LNCaP clone FGC (cell line): ENCODE measurements at regions not wholly inside any gene's neighbourhood (a gene's known extent, or its start where the extent isn't known, plus 50 kb on each side); places are given as distances from the start of the nearest gene placed in this dataset.
A peak's percentile ranks its signal among the peaks of the same experiment; 100 is the strongest.

Experiments
- DNase-seq: peaks from one replicate; pipeline ENCODE4 v3.0.0-alpha.2; 2011; ENCODE audit warnings: low read depth
- H3K4me3 ChIP-seq: 2 replicates; pipeline ENCODE4 v1.5.1; 2011; ENCODE audit warnings: mild to moderate bottlenecking, low read depth, low read length, control low read depth
- TF ChIP-seq, protein P1 (sequence below): IDR thresholded peaks from 2 replicates; pipeline ENCODE4 v1.5.1; 2012; ENCODE audit warnings: mild to moderate bottlenecking; ENCODE audit not compliant: control insufficient read depth, insufficient read depth; ENCODE audit errors: extremely low read depth

DNA sequence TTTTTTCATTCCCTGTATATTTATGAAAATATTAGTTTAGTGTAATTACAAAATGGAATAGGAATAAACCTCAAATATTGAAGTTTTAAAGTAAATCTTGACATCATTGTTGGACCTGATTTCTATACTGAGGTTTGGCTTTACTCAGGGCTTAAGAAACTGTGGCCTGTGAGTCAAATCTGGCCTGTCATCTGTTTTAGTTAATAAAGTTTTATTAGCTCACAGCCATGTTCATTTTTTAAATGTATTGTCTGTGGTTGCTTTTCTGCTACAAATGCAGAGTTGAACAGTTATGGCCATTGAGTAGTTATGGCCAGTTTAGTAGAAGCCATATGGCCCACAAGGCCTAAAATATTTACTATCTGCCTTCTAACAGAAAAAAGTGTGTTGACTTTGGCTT, 80.7 kb downstream of the DIPK2A start:
- TF ChIP-seq, protein P1, sequence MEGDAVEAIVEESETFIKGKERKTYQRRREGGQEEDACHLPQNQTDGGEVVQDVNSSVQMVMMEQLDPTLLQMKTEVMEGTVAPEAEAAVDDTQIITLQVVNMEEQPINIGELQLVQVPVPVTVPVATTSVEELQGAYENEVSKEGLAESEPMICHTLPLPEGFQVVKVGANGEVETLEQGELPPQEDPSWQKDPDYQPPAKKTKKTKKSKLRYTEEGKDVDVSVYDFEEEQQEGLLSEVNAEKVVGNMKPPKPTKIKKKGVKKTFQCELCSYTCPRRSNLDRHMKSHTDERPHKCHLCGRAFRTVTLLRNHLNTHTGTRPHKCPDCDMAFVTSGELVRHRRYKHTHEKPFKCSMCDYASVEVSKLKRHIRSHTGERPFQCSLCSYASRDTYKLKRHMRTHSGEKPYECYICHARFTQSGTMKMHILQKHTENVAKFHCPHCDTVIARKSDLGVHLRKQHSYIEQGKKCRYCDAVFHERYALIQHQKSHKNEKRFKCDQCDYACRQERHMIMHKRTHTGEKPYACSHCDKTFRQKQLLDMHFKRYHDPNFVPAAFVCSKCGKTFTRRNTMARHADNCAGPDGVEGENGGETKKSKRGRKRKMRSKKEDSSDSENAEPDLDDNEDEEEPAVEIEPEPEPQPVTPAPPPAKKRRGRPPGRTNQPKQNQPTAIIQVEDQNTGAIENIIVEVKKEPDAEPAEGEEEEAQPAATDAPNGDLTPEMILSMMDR: no peak
- H3K4me3 ChIP-seq: no peak overlapping the region
- no peak for DNase-seq

DNA sequence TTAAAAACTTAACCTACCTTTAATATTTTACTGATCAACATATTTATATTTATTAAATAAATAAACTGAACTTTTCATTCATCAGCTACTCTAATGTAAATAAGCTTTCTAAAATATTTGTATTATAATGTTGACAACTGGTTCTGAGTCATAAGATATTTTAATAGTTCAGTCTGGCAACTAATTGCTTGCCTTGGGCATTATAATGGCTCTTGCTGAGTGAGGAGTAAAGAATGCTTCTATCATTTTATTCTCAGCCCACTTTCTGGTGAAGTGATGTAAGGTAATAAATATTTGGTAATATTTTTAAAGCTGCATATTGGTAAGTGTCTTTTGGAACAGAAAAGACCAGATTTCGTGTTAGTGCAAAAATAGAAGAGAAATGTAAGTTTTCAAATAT, 81.5 kb downstream of the DIPK2A start:
- DNase-seq: peak; percentile 72
- H3K4me3 ChIP-seq: no peak overlapping the region
- TF ChIP-seq, protein P1: no peak

DNA sequence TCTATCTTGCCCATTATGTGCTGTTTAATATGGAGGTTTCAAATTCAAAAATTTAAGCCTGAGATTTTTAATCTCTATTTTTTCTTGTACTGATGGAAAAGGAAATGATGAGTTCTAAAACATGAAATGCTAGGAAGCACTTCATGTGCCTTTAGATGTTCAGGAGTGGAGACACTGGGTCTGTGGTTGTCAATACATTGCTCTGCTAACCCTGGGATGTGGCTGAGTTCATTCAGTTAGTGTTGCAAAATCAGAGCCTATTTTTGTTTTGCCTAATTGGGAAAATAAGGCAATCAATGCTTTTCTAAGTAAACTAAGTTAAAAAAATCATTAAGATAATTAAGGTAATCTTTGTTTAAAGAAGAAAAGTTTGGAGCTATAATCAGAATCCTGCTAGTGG, 83.1 kb downstream of the DIPK2A start:
- H3K4me3 ChIP-seq: no peak overlapping the region
- TF ChIP-seq, protein P1: no peak
- no peak for DNase-seq

DNA sequence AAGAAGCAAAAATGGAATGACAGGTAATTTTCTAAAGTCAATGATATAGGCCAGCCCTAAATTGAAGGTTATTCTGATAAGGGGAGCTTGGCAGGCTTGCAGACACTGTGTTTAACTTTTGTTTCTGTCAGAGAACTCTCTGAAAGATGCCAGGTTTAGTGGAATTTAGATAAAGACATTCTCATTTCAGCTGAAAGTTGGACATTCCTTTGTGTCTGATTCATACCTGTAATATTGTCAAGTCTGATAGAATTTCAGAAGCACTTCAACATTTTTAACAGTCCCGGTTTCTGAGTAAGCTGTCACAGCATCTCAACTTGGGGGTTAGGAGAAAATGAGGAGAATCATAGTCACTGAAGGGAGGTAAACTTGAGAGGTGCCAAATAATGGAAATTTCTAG, 84.0 kb downstream of the DIPK2A start:
- no peak for DNase-seq
- no peak overlapping the region for H3K4me3 ChIP-seq
- TF ChIP-seq, protein P1: no peak

DNA sequence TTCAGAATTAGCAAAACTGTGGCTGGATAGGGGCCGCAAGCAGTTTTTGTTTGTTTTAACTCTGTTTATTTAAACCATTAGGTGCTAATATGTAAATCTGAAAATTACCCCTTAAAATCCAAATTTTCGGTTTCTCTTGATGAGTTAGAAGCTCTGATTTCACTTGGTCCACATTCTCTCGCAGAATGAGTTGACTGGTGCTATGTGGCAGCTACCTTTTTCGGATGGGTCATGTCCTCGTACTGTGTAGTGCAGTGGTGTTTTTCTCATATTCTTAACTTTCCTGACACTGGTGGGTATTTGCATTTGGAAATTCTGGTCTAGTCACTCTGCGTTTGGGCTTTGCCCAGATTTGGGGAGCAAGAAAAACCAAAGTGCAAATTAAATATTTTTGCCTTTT, 87.1 kb downstream of the DIPK2A start:
- TF ChIP-seq, protein P1: no peak
- H3K4me3 ChIP-seq: no peak overlapping the region
- no peak for DNase-seq

DNA sequence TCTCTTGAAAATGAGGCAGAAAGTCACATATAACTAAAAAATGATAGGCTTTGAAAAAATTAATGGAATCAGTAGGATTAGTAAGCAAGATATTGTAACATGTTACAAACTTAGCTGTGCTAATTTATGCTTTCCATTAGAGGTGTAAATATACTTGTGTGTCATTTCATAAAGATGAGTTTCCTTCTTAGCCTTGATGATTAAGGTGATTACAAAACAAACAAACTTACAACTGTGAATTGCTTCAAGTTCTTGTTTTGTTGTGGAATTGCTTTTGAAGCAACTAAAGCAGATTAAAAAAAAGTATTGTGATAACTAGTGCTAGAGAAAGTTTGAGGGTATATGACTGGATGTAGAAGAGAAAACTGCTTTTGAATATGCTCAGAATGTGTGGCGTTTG, 87.9 kb downstream of the DIPK2A start:
- no peak overlapping the region for H3K4me3 ChIP-seq
- no peak for DNase-seq
- TF ChIP-seq, protein P1: no peak

DNA sequence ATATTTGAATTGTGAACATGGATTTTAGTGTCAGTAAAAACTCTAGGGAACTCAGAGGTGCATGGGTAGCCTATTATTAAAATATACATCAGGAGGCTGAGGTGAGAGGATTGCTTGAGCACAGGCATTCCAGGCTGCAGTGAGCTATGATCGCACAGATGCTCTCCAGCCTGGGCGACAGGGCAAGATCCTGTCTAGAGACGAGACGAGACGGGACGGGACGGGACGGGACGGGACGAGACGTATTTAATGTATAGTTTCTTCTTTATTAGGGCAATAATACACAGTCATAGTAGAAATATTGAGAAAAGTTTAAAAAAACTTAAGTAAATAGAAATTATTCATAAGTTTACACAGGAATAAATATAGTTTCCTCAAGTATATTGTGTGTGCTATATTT, 89.3 kb downstream of the DIPK2A start:
- TF ChIP-seq, protein P1: no peak
- H3K4me3 ChIP-seq: no peak overlapping the region
- no peak for DNase-seq
